Motor neuron (in vitro differentiated cells): ENCODE measurements at regions not wholly inside any gene's neighbourhood (a gene's known extent, or its start where the extent isn't known, plus 50 kb on each side); places are given as distances from the start of the nearest gene placed in this dataset.

Experiments used
- ATAC-seq, 8 experiments: fragments of 200-7000 bp; cut with Tn5 transposase; replicated peaks in 6 of 8; 2 replicates each; pipeline ENCODE4 v1.8.0; 2021; ENCODE audit warnings: mild to moderate bottlenecking in 8 of 8, moderate library complexity in 8 of 8
- H3K27ac ChIP-seq, 2 donors: fragments of 250-450 bp; sonication (Bioruptor Pico); 2 replicates each; pipeline ENCODE4 v1.9.0; 2021; ENCODE audit warnings: antibody characterized with exemption in 2 of 2, mild to moderate bottlenecking in 2 of 2, moderate library complexity in 1 of 2
- H3K4me1 ChIP-seq, 2 donors: fragments of 250-450 bp; sonication (Bioruptor Pico); replicated peaks in 1 of 2; 2 replicates each; pipeline ENCODE4 v1.6.1; 2021; ENCODE audit warnings: antibody characterized with exemption in 2 of 2, mild to moderate bottlenecking in 2 of 2, moderate library complexity in 1 of 2
- H3K4me3 ChIP-seq, 5 donors: fragments of 250-450 bp; sonication (Bioruptor Pico); 2 replicates each; pipeline ENCODE4 v1.9.0; 2021; ENCODE audit warnings: antibody characterized with exemption in 5 of 5, mild to moderate bottlenecking in 5 of 5, moderate library complexity in 4 of 5
- WGBS, 10 experiments: fragments of 450-650 bp; shearing (Covaris generic); methylation state at CpG; one replicate each; pipeline ENCODE4 v1.0.0; 2022; 5-methylcytosine and 5-hydroxymethylcytosine counted together
- in situ Hi-C, 9 experiments: fragments of 400-800 bp; cut with MboI; loops; one replicate each; pipeline ENCODE4 v1.15.0; 2021; ENCODE audit warnings: low sequenced_read_pairs in 9 of 9, low pct_unique_long_range_greater_than_20kb in 2 of 9; ENCODE audit not compliant: unreplicated experiment in 9 of 9

- no peaks in the 10 kb centered on the region for H3K4me1 ChIP-seq
- WGBS, 10 experiments: 0 to 100% (median 64%) methylated on average over 1 to 2 of the region's 2 CpGs; no CpG with 5 or more reads in 1 of the 10 experiments
- in situ Hi-C loops: no loop called here
Observed at GRCh38 chr6:2296781-2297180, 51.4 kb upstream of the GMDS start.

More at GRCh38 chr6:2296781-2297180, 51.4 kb upstream of the GMDS start:
- H3K4me3 ChIP-seq: no peak overlapping the region
- H3K27ac ChIP-seq: no peak overlapping the region
- ATAC-seq: no peak
